Ascending aorta (tissue), 2 donors: ENCODE measurements at regions not wholly inside any gene's neighbourhood (a gene's known extent, or its start where the extent isn't known, plus 50 kb on each side); places are given as distances from the start of the nearest gene placed in this dataset.
"Not testable (repeated sequence)": the region's sequence is repeated elsewhere in the genome, so short reads cannot be mapped to it uniquely, and the experiment has no call there.

ENCODE experiments used
- DNase-seq, 2 donors: peaks; one replicate each; pipeline ENCODE4 v3.0.0-alpha.2; 2019; ENCODE audit warnings: low spot score in 2 of 2
- H3K27ac ChIP-seq, 2 donors: fragments of 200-600 bp; sonication (generic); one replicate each; pipeline ENCODE4 v1.5.1; 2016 to 2017; ENCODE audit warnings: mild to moderate bottlenecking in 1 of 2
- H3K27me3 ChIP-seq: fragments of 200-600 bp; sonication (generic); one replicate; pipeline ENCODE4 v1.5.1; 2017
- H3K36me3 ChIP-seq, 2 donors: fragments of 200-600 bp; sonication (generic); one replicate each; pipeline ENCODE4 v1.5.1; 2016
- H3K4me1 ChIP-seq, 2 donors: fragments of 200-600 bp; sonication (generic); one replicate each; pipeline ENCODE4 v1.5.1; 2016 to 2017; ENCODE audit warnings: mild to moderate bottlenecking in 1 of 2
- H3K4me3 ChIP-seq, 2 donors: fragments of 200-600 bp; sonication (generic); one replicate each; pipeline ENCODE4 v1.5.1; 2016 to 2017; ENCODE audit warnings: mild to moderate bottlenecking in 1 of 2
- H3K9me3 ChIP-seq, 2 donors: fragments of 200-600 bp; sonication (generic); one replicate each; pipeline ENCODE4 v1.5.1; 2016
- CTCF ChIP-seq, 3 experiments: fragments of 200-600 bp in 2 of 3; fragments of 450-650 bp in 1 of 3; sonication (generic) in 2 of 3; IDR thresholded peaks; one replicate each; pipeline ENCODE4 v1.5.1; 2016 to 2019; ENCODE audit warnings: antibody characterized with exemption in 3 of 3, mild to moderate bottlenecking in 1 of 3, moderate library complexity in 1 of 3
- intact Hi-C: fragments of 100-400 bp; cut with DNase I; formaldehyde crosslinking; loops from one replicate; pipeline ENCODE4 v1.15.1; 2023

GRCh38 chr7:36062154-36062815, 90.8 kb upstream of the EEPD1 start:
- H3K27me3 ChIP-seq = no peaks in the 10 kb centered on the region
- no peak overlapping the region for H3K4me3 ChIP-seq
- intact Hi-C loops = no loop called here
- no peak overlapping the region for H3K27ac ChIP-seq
- no peaks in the 10 kb centered on the region for H3K4me1 ChIP-seq
- no peak for TF ChIP-seq CTCF (IDR thresholded peaks at IDR 0.05)
- no peaks in the 10 kb centered on the region for H3K36me3 ChIP-seq
- H3K9me3 ChIP-seq = no peaks in the 10 kb centered on the region
- DNase-seq = no peak

GRCh38 chr7:36064676-36065075, 88.4 kb upstream of the EEPD1 start:
- Histone ChIP-seq H3K36me3 (no peaks in the 10 kb centered on the region), H3K27ac (no peak overlapping the region), H3K9me3 (no peaks in the 10 kb centered on the region), H3K27me3 (no peaks in the 10 kb centered on the region), H3K4me3 (no peak overlapping the region), H3K4me1 (no peaks in the 10 kb centered on the region)
- TF ChIP-seq CTCF (IDR thresholded peaks at IDR 0.05) = no peak
- intact Hi-C loops = no loop called here
- no peak for DNase-seq

- H3K9me3 ChIP-seq, H3K27ac ChIP-seq, H3K27me3 ChIP-seq, intact Hi-C loops, H3K36me3 ChIP-seq, H3K4me1 ChIP-seq, H3K4me3 ChIP-seq: not testable (repeated sequence)
- DNase-seq = peak in 1 of 2 donors; percentile 31
Observed at GRCh38 chr7:36065563-36066342, 87.3 kb upstream of the EEPD1 start.

GRCh38 chr7:36066343-36066664, 86.8 kb upstream of the EEPD1 start:
- Histone ChIP-seq H3K4me1 (no peaks in the 10 kb centered on the region), H3K9me3 (no peaks in the 10 kb centered on the region), H3K27me3 (no peaks in the 10 kb centered on the region), H3K36me3 (no peaks in the 10 kb centered on the region), H3K27ac (no peak overlapping the region), H3K4me3 (no peak overlapping the region)
- DNase-seq = no peak
- TF ChIP-seq CTCF (IDR thresholded peaks at IDR 0.05) = no peak
- intact Hi-C loops = no loop called here

- Histone ChIP-seq H3K36me3 (no peaks in the 10 kb centered on the region), H3K9me3 (no peaks in the 10 kb centered on the region), H3K4me1 (no peaks in the 10 kb centered on the region), H3K27me3 (no peaks in the 10 kb centered on the region), H3K27ac (no peak overlapping the region), H3K4me3 (no peak overlapping the region)
- peak in 1 of 2 donors; percentile 22 for DNase-seq
- no peak for TF ChIP-seq CTCF (IDR thresholded peaks at IDR 0.05)
- intact Hi-C loops = no loop called here
Observed at GRCh38 chr7:36070230-36070629, 82.8 kb upstream of the EEPD1 start.

DNA sequence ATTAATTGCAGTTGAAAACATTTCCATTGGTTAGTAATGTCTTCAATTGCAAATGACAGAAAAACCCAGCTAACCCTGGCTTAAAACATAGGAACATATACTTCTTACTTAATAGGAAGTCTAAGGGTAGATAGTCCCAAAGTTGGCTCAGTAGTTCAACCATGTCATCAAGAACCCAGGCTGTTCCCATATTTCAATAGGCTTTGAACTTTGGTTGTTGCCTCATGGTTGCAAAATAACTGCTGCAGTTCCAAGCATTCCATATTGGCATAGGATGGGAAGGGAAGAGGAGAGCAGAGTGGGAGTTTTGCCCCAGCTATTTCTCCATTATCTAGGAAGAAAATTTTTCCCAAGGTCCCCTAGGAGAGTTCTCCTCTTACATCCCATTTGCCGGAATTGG, 81.4 kb upstream of the EEPD1 start:
- Histone ChIP-seq H3K27me3 (no peaks in the 10 kb centered on the region), H3K4me3 (no peak overlapping the region), H3K9me3 (no peaks in the 10 kb centered on the region), H3K4me1 (no peaks in the 10 kb centered on the region), H3K36me3 (no peaks in the 10 kb centered on the region), H3K27ac (no peak overlapping the region)
- DNase-seq = peak in 1 of 2 donors; percentile 21
- no peak for TF ChIP-seq CTCF (IDR thresholded peaks at IDR 0.05)
- intact Hi-C loops = no loop called here
